ENCODE measurements at regions not wholly inside any gene's neighbourhood (a gene's known extent, or its start where the extent isn't known, plus 50 kb on each side); places are given as distances from the start of the nearest gene placed in this dataset.

GRCh38 chr1:81392526-81393226 lies 408.1 kb upstream of the ADGRL2 start:
- Histone ChIP-seq H3K36me3 (no peaks in the 10 kb centered on the region), H3K27me3 (no peaks in the 10 kb centered on the region), H3K4me1 (peaks cover 0 to 10% (median 0%) of the 10 kb centered on the region in 4 donors), H3K9me3 (no peaks in the 10 kb centered on the region), H3K4me3 (no peak overlapping the region), H3K27ac (no peak overlapping the region)
- DNase-seq = no peak
- TF ChIP-seq POLR2A (IDR thresholded peaks at IDR 0.05) (no peak), CTCF (IDR thresholded peaks at IDR 0.05) (no peak)

- H3K27ac ChIP-seq = no peak overlapping the region
- H3K27me3 ChIP-seq = no peaks in the 10 kb centered on the region
- H3K4me3 ChIP-seq = no peak overlapping the region
- H3K36me3 ChIP-seq = no peaks in the 10 kb centered on the region
- TF ChIP-seq POLR2A (IDR thresholded peaks at IDR 0.05) = no peak
- no peak for TF ChIP-seq CTCF (IDR thresholded peaks at IDR 0.05)
- H3K4me1 ChIP-seq = peaks cover 0 to 10% (median 0%) of the 10 kb centered on the region in 4 donors
- H3K9me3 ChIP-seq = no peaks in the 10 kb centered on the region
- no peak for DNase-seq
Measured at GRCh38 chr1:81391125-81391828, 409.5 kb upstream of the ADGRL2 start.

GRCh38 chr1:81388435-81388834 lies 412.3 kb upstream of the ADGRL2 start:
- no peak for TF ChIP-seq CTCF (IDR thresholded peaks at IDR 0.05)
- no peak for TF ChIP-seq POLR2A (IDR thresholded peaks at IDR 0.05)
- no peak overlapping the region for H3K4me3 ChIP-seq
- H3K9me3 ChIP-seq = no peaks in the 10 kb centered on the region
- no peak overlapping the region for H3K27ac ChIP-seq
- no peaks in the 10 kb centered on the region for H3K27me3 ChIP-seq
- peaks cover 0 to 10% (median 0%) of the 10 kb centered on the region in 4 donors for H3K4me1 ChIP-seq
- no peaks in the 10 kb centered on the region for H3K36me3 ChIP-seq
- no peak for DNase-seq

GRCh38 chr1:81387446-81387845 lies 413.3 kb upstream of the ADGRL2 start:
- H3K36me3 ChIP-seq = no peaks in the 10 kb centered on the region
- TF ChIP-seq CTCF (IDR thresholded peaks at IDR 0.05) (no peak), POLR2A (IDR thresholded peaks at IDR 0.05) (no peak)
- no peaks in the 10 kb centered on the region for H3K9me3 ChIP-seq
- no peaks in the 10 kb centered on the region for H3K27me3 ChIP-seq
- no peak overlapping the region for H3K27ac ChIP-seq
- DNase-seq = no peak
- H3K4me3 ChIP-seq = no peak overlapping the region
- H3K4me1 ChIP-seq = peaks cover 0 to 10% (median 0%) of the 10 kb centered on the region in 4 donors

- H3K36me3 ChIP-seq = no peaks in the 10 kb centered on the region
- no peaks in the 10 kb centered on the region for H3K9me3 ChIP-seq
- no peak for DNase-seq
- H3K27me3 ChIP-seq = no peaks in the 10 kb centered on the region
- H3K27ac ChIP-seq = no peak overlapping the region
- no peak overlapping the region for H3K4me3 ChIP-seq
- TF ChIP-seq POLR2A (IDR thresholded peaks at IDR 0.05) (no peak), CTCF (IDR thresholded peaks at IDR 0.05) (no peak)
- H3K4me1 ChIP-seq = no peaks in the 10 kb centered on the region
Measured at GRCh38 chr1:81382561-81382960, 418.2 kb upstream of the ADGRL2 start.
